Suppressor macrophage treated with lipopolysaccharide for 1 hour (primary cell): ENCODE measurements at regions not wholly inside any gene's neighbourhood (a gene's known extent, or its start where the extent isn't known, plus 50 kb on each side); places are given as distances from the start of the nearest gene placed in this dataset.
"Not testable (repeated sequence)": the region's sequence is repeated elsewhere in the genome, so short reads cannot be mapped to it uniquely, and the experiment has no call there.

ENCODE experiments used
- DNase-seq, 3 donors: peaks; one replicate each; pipeline ENCODE4 v3.0.0-alpha.2; 2020 to 2022

- DNase-seq = not testable (repeated sequence)
Measured at GRCh38 chrY:3391508-3391907, 187.4 kb upstream of the TGIF2LY start.

DNA sequence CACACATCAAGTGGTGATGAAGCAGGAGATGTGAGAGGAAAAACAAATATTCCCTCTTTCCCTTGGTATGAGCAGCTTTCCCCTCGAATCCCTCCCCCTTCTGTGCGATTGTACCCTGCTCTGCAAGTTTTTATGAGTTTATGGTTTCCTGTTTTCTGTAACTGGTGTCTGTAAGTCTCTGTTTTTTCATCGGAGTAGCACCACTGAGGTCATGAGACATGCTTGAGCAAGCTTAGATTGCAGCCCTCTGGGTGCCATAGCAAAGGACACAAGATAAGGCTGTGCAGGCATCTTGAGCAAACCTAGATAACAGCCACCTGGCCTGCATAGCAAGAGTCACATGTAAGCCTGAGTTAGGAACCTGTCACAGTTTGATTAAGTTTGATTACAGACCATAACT, 174.6 kb upstream of the TGIF2LY start:
- DNase-seq = not testable (repeated sequence)

DNA sequence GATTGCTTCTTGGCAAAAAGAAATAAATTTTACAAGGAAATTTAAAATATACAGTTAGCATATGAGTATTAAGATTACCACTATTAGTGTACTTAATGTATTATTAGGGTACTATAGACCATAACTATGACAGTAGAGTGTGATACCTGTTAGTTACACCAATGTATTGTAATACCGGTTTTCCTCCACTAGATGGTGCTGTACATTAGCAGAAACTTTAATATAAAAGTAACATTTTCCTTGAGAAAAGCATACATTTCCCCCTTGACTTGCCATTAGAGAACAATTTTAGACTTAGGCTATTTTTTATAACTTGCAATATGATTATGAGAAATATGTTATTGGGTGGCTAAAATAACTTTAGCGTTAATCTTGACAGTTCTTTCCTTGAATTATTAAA, 173.3 kb upstream of the TGIF2LY start:
- DNase-seq = peak; percentile 21 to 53 (median 36)

DNA sequence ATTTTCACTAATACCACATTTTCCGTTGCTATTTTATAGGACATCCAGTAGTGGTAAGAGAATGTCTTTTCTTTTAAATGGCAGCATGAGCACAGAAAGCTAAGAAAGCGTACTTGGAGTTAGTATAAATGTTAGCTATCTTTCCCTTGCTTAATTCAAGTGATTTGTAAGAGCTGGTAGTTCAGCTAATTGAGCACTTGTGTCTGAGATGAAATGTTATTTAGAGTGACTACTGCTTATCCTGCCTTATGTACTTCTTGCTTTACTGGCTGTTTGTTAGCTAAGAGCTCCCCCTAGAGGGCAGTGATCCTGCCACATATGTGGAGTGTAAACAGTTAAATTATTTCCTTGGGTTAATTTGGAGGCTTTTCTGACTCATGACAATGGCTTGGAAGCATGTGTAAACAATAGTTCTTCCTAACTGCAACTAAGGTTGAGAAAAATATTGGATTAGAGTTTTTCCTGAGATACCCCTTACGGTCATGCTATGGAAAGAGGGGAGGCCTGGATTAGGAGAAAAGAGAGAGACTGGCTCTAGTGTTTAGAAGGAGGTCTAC, 171.9 kb upstream of the TGIF2LY start:
- not testable (repeated sequence) for DNase-seq

GRCh38 chrY:3410322-3410892, 168.5 kb upstream of the TGIF2LY start:
- not testable (repeated sequence) for DNase-seq
